GM12878 (cell line): ENCODE measurements at regions not wholly inside any gene's neighbourhood (a gene's known extent, or its start where the extent isn't known, plus 50 kb on each side); places are given as distances from the start of the nearest gene placed in this dataset.

Experiments used
- ATAC-seq: fragments of 200-7000 bp; cut with Tn5 transposase; 3 replicates; pipeline ENCODE4 v1.9.1; 2020; ENCODE audit warnings: mild to moderate bottlenecking, moderate library complexity
- BruUV-seq: library from RNA; stranded (reverse); fragments of 400-500 nt; replicated peaks from 2 replicates; lab custom pipeline; 2021; lab: Mats Ljungman, UMichigan
- CTCF ChIA-PET: fragments of 300-600 bp; sonication (Branson Sonifier 250); formaldehyde crosslinking; extraction: SDS; loops from one replicate; lab custom pipeline; 2021; ENCODE audit warnings: inconsistent platforms; lab: Yijun Ruan, JAX
- POLR2A ChIA-PET: fragments of 350-600 bp; formaldehyde crosslinking; extraction: SDS; loops from one replicate; lab custom pipeline; 2021; ENCODE audit warnings: inconsistent platforms; lab: Charles Lee
- RAD21 ChIA-PET: fragments of 300-600 bp; sonication (Branson Sonifier 250); formaldehyde crosslinking; loops from one replicate; lab custom pipeline; 2023; ENCODE audit warnings: antibody characterized with exemption; ENCODE audit not compliant: unreplicated experiment; lab: Charles Lee
- SMC1A ChIA-PET: fragments of 300-600 bp; sonication (Branson Sonifier 250); formaldehyde crosslinking; loops from one replicate; lab custom pipeline; 2023; ENCODE audit not compliant: unreplicated experiment, uncharacterized antibody; lab: Charles Lee
- DNase-seq: peaks from one replicate; pipeline ENCODE4 v3.0.0-alpha.2; 2011; ENCODE audit warnings: low read depth, low spot score
- FAIRE-seq: peaks from 3 replicates; lab custom pipeline; 2011; peaks lifted over from hg19 to GRCh38; lab: Jason Lieb, UNC
- H2AFZ ChIP-seq: 2 replicates; pipeline ENCODE4 v1.6.0; 2011; ENCODE audit warnings: low read depth, low read length, control low read depth; ENCODE audit not compliant: control insufficient read depth
- H3K27ac ChIP-seq: 2 replicates; pipeline ENCODE4 v1.5.1; 2011; ENCODE audit warnings: control low read depth; ENCODE audit not compliant: control insufficient read depth, insufficient read depth
- H3K27me3 ChIP-seq, 2 experiments: replicated peaks in 1 of 2; 2 replicates each; pipeline versions ENCODE4 v1.6.0 to v1.6.1; 2011; ENCODE audit warnings: low read length in 1 of 2; ENCODE audit not compliant: control insufficient read depth in 2 of 2, insufficient read depth in 2 of 2
- H3K36me3 ChIP-seq, 2 experiments: 2 replicates each; pipeline ENCODE4 v1.5.1; 2011; ENCODE audit warnings: low read length in 1 of 2; ENCODE audit not compliant: control insufficient read depth in 2 of 2, insufficient read depth in 2 of 2
- H3K4me1 ChIP-seq: 2 replicates; pipeline ENCODE4 v1.6.1; 2011; ENCODE audit warnings: mild to moderate bottlenecking, low read length, moderate library complexity, mixed read lengths; ENCODE audit not compliant: control insufficient read depth, insufficient read depth
- H3K4me2 ChIP-seq: 2 replicates; pipeline ENCODE4 v1.6.0; 2011; ENCODE audit warnings: control low read depth; ENCODE audit not compliant: control insufficient read depth, insufficient read depth
- H3K4me3 ChIP-seq: fragments of 200-600 bp; sonication (generic); 2 replicates; pipeline ENCODE4 v1.5.1; 2016
- H3K79me2 ChIP-seq: 2 replicates; pipeline ENCODE4 v1.6.0; 2011; ENCODE audit warnings: low read length; ENCODE audit not compliant: control insufficient read depth, insufficient read depth
- H3K9ac ChIP-seq: 2 replicates; pipeline ENCODE4 v1.8.0; 2011; ENCODE audit warnings: low read length, control low read depth, mixed read lengths; ENCODE audit not compliant: control insufficient read depth, insufficient read depth
- H3K9me3 ChIP-seq: replicated peaks from 3 replicates; pipeline ENCODE4 v1.5.1; 2011; ENCODE audit warnings: mild to moderate bottlenecking, low read length; ENCODE audit not compliant: control insufficient read depth, insufficient read depth
- H4K20me1 ChIP-seq: 2 replicates; pipeline ENCODE4 v1.6.0; 2011; ENCODE audit not compliant: control insufficient read depth, insufficient read depth
- CREM ChIP-seq: IDR thresholded peaks from 2 replicates; pipeline ENCODE4 v1.6.1; 2014; ENCODE audit warnings: antibody characterized with exemption, low read depth
- GABPA ChIP-seq: IDR thresholded peaks from 2 replicates; pipeline ENCODE4 v1.6.1; 2014; ENCODE audit warnings: antibody characterized with exemption, low read depth, mild to moderate bottlenecking, inconsistent platforms
- NFYA ChIP-seq: IDR thresholded peaks from 2 replicates; pipeline ENCODE4 v1.6.1; 2011; ENCODE audit warnings: low read depth, mild to moderate bottlenecking, low read length, improper control_type of control experiment, borderline replicate concordance
- SMC3 ChIP-seq: IDR thresholded peaks from 2 replicates; pipeline ENCODE4 v1.6.1; 2011; ENCODE audit warnings: low read length, improper control_type of control experiment, borderline replicate concordance
- SUZ12 ChIP-seq: fragments of 200-600 bp; sonication (generic); IDR thresholded peaks from one replicate; pipeline ENCODE4 v1.6.1; 2018; ENCODE audit warnings: antibody characterized with exemption, mild to moderate bottlenecking; ENCODE audit not compliant: unreplicated experiment
- WRNIP1 ChIP-seq: IDR thresholded peaks from 2 replicates; pipeline ENCODE4 v1.6.1; 2011; ENCODE audit warnings: low read depth, low read length, improper control_type of control experiment, borderline replicate concordance
- WGBS: methylation state at CpG from one replicate; pipeline ENCODE4 v1.1.6; 2016; ENCODE audit warnings: low lambda C conversion rate; ENCODE audit not compliant: insufficient replicate concordance, insufficient coverage; ENCODE audit errors: missing lambda C conversion rate; 5-methylcytosine and 5-hydroxymethylcytosine counted together
- in situ Hi-C: fragments of 300-500 bp; cut with MboI; formaldehyde crosslinking; loops from 9 replicates; pipeline ENCODE4 v1.14.3; 2018; ENCODE audit warnings: mixed read lengths
- intact Hi-C: fragments of 100-400 bp; cut with micrococcal nuclease; formaldehyde crosslinking; loops from one replicate; pipeline ENCODE4 v1.14.2; 2022; ENCODE audit not compliant: unreplicated experiment
- TF ChIP-seq, protein P1 (sequence below): fragments of 450-650 bp; IDR thresholded peaks from 2 replicates; pipeline ENCODE4 v1.6.1; 2017; ENCODE audit warnings: antibody characterized with exemption, mild to moderate bottlenecking, moderate library complexity
- TF ChIP-seq, protein P2 (sequence below): fragments of 450-650 bp; conservative IDR thresholded peaks from 2 replicates; pipeline ENCODE4 v1.6.1; 2017; ENCODE audit warnings: mild to moderate bottlenecking, moderate library complexity
- TF ChIP-seq, protein P3 (sequence below): fragments of 450-650 bp; IDR thresholded peaks from 2 replicates; pipeline ENCODE4 v1.6.1; 2017; ENCODE audit warnings: mild to moderate bottlenecking
- TF ChIP-seq, protein P4 (sequence below): IDR thresholded peaks from 2 replicates; pipeline ENCODE4 v1.6.1; 2012; ENCODE audit warnings: low read length, inconsistent platforms
- TF ChIP-seq, protein P5 (sequence below): fragments of 450-650 bp; IDR thresholded peaks from 2 replicates; pipeline ENCODE4 v1.6.1; 2018; ENCODE audit warnings: mild to moderate bottlenecking, low read depth, moderate library complexity; ENCODE audit not compliant: partially characterized antibody

DNA sequence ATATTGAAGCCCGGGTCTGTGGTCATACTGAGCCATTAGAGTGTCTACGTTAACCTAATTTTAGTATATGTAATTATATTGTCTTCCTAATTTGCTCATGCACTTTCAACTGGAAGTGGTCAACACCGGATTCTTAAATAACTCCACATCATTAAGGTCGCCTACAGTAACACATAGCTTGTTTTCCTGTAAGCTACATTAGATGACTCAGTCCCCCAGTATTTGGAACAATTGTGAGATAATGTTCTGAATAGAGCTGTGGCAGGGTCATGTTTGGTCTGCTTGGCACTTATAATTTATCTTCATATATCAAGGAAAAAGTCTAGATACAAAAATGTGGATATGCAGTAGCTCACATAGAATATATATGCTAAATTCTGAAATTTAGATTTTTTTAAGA lies 486.2 kb downstream of the IGSF11 start:
- POLR2A ChIA-PET, result no interaction called here
- BruUV-seq, result no TSS peak

More for the DNA sequence above, 486.2 kb downstream of the IGSF11 start:
- Histone ChIP-seq H3K27ac (no peak overlapping the region), H3K27me3 (no peaks in the 10 kb centered on the region), H4K20me1 (no peaks in the 10 kb centered on the region), H3K4me2 (no peak overlapping the region), H2AFZ (no peak overlapping the region), H3K36me3 (no peaks in the 10 kb centered on the region; a peak in 1 of 4 replicates), H3K79me2 (no peaks in the 10 kb centered on the region), H3K9ac (no peak overlapping the region), H3K4me1 (no peaks in the 10 kb centered on the region), H3K9me3 (no peaks in the 10 kb centered on the region), H3K4me3 (no peak overlapping the region)
- ATAC-seq (no peak), DNase-seq (no peak), FAIRE-seq (no peak)
- ChIA-PET RAD21 (no interaction called here), CTCF (interaction anchor here (1.4 kb wide), 1 partner anchor 268 kb away, joined by 3 read pairs; no protein-coding TSS in a partner anchor), SMC1A (interaction anchor here (0.8 to 1.4 kb wide), 4 partner anchors 13 to 672 kb away, joined by 3 to 4 read pairs (median 3); no protein-coding TSS in a partner anchor)
- TF ChIP-seq CREM (no peak), GABPA (no peak), NFYA (no peak), WRNIP1 (no peak), SMC3 (no peak), SUZ12 (no peak)
- TF ChIP-seq, protein P1, sequence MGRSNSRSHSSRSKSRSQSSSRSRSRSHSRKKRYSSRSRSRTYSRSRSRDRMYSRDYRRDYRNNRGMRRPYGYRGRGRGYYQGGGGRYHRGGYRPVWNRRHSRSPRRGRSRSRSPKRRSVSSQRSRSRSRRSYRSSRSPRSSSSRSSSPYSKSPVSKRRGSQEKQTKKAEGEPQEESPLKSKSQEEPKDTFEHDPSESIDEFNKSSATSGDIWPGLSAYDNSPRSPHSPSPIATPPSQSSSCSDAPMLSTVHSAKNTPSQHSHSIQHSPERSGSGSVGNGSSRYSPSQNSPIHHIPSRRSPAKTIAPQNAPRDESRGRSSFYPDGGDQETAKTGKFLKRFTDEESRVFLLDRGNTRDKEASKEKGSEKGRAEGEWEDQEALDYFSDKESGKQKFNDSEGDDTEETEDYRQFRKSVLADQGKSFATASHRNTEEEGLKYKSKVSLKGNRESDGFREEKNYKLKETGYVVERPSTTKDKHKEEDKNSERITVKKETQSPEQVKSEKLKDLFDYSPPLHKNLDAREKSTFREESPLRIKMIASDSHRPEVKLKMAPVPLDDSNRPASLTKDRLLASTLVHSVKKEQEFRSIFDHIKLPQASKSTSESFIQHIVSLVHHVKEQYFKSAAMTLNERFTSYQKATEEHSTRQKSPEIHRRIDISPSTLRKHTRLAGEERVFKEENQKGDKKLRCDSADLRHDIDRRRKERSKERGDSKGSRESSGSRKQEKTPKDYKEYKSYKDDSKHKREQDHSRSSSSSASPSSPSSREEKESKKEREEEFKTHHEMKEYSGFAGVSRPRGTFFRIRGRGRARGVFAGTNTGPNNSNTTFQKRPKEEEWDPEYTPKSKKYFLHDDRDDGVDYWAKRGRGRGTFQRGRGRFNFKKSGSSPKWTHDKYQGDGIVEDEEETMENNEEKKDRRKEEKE, result no peak
- TF ChIP-seq, protein P2, sequence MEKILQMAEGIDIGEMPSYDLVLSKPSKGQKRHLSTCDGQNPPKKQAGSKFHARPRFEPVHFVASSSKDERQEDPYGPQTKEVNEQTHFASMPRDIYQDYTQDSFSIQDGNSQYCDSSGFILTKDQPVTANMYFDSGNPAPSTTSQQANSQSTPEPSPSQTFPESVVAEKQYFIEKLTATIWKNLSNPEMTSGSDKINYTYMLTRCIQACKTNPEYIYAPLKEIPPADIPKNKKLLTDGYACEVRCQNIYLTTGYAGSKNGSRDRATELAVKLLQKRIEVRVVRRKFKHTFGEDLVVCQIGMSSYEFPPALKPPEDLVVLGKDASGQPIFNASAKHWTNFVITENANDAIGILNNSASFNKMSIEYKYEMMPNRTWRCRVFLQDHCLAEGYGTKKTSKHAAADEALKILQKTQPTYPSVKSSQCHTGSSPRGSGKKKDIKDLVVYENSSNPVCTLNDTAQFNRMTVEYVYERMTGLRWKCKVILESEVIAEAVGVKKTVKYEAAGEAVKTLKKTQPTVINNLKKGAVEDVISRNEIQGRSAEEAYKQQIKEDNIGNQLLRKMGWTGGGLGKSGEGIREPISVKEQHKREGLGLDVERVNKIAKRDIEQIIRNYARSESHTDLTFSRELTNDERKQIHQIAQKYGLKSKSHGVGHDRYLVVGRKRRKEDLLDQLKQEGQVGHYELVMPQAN, result no peak
- TF ChIP-seq, protein P3, sequence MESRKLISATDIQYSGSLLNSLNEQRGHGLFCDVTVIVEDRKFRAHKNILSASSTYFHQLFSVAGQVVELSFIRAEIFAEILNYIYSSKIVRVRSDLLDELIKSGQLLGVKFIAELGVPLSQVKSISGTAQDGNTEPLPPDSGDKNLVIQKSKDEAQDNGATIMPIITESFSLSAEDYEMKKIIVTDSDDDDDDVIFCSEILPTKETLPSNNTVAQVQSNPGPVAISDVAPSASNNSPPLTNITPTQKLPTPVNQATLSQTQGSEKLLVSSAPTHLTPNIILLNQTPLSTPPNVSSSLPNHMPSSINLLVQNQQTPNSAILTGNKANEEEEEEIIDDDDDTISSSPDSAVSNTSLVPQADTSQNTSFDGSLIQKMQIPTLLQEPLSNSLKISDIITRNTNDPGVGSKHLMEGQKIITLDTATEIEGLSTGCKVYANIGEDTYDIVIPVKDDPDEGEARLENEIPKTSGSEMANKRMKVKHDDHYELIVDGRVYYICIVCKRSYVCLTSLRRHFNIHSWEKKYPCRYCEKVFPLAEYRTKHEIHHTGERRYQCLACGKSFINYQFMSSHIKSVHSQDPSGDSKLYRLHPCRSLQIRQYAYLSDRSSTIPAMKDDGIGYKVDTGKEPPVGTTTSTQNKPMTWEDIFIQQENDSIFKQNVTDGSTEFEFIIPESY, result no peak
- TF ChIP-seq, protein P4, sequence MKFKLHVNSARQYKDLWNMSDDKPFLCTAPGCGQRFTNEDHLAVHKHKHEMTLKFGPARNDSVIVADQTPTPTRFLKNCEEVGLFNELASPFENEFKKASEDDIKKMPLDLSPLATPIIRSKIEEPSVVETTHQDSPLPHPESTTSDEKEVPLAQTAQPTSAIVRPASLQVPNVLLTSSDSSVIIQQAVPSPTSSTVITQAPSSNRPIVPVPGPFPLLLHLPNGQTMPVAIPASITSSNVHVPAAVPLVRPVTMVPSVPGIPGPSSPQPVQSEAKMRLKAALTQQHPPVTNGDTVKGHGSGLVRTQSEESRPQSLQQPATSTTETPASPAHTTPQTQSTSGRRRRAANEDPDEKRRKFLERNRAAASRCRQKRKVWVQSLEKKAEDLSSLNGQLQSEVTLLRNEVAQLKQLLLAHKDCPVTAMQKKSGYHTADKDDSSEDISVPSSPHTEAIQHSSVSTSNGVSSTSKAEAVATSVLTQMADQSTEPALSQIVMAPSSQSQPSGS, result no peak
- TF ChIP-seq, protein P5, sequence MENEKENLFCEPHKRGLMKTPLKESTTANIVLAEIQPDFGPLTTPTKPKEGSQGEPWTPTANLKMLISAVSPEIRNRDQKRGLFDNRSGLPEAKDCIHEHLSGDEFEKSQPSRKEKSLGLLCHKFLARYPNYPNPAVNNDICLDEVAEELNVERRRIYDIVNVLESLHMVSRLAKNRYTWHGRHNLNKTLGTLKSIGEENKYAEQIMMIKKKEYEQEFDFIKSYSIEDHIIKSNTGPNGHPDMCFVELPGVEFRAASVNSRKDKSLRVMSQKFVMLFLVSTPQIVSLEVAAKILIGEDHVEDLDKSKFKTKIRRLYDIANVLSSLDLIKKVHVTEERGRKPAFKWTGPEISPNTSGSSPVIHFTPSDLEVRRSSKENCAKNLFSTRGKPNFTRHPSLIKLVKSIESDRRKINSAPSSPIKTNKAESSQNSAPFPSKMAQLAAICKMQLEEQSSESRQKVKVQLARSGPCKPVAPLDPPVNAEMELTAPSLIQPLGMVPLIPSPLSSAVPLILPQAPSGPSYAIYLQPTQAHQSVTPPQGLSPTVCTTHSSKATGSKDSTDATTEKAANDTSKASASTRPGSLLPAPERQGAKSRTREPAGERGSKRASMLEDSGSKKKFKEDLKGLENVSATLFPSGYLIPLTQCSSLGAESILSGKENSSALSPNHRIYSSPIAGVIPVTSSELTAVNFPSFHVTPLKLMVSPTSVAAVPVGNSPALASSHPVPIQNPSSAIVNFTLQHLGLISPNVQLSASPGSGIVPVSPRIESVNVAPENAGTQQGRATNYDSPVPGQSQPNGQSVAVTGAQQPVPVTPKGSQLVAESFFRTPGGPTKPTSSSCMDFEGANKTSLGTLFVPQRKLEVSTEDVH, result no peak
- 95% methylated on average over 4 of the region's 4 CpGs for WGBS
- in situ Hi-C loops (no loop called here), intact Hi-C loops (no loop called here)
